Nephron progenitor cell (in vitro differentiated cells): ENCODE measurements at regions not wholly inside any gene's neighbourhood (a gene's known extent, or its start where the extent isn't known, plus 50 kb on each side); places are given as distances from the start of the nearest gene placed in this dataset.

Experiments used
- DNase-seq: peaks from one replicate; pipeline ENCODE4 v3.0.0; 2021
- H3K27ac Mint-ChIP-seq: 2 replicates; pipeline ENCODE4 v1.8.0; 2021; ENCODE audit warnings: mild to moderate bottlenecking, moderate library complexity, mixed read lengths
- H3K27me3 Mint-ChIP-seq: 2 replicates; pipeline ENCODE4 v1.8.0; 2021; ENCODE audit warnings: mild to moderate bottlenecking, low read depth, mixed read lengths; ENCODE audit not compliant: poor library complexity
- H3K36me3 Mint-ChIP-seq: 2 replicates; pipeline ENCODE4 v1.8.0; 2021; ENCODE audit warnings: low read depth, mixed read lengths
- H3K4me1 Mint-ChIP-seq: 2 replicates; pipeline ENCODE4 v1.8.0; 2021; ENCODE audit warnings: mixed read lengths
- H3K4me3 Mint-ChIP-seq: 2 replicates; pipeline ENCODE4 v1.8.0; 2021; ENCODE audit warnings: mild to moderate bottlenecking, moderate library complexity, mixed read lengths
- H3K9me3 Mint-ChIP-seq: 2 replicates; pipeline ENCODE4 v1.8.0; 2021; ENCODE audit warnings: mild to moderate bottlenecking, moderate library complexity, mixed read lengths
- TF ChIP-seq, protein P1 (sequence below): fragments of 200-600 bp; sonication (generic); IDR thresholded peaks from 2 replicates; pipeline ENCODE4 v1.5.0; 2021; ENCODE audit warnings: antibody characterized with exemption

DNA sequence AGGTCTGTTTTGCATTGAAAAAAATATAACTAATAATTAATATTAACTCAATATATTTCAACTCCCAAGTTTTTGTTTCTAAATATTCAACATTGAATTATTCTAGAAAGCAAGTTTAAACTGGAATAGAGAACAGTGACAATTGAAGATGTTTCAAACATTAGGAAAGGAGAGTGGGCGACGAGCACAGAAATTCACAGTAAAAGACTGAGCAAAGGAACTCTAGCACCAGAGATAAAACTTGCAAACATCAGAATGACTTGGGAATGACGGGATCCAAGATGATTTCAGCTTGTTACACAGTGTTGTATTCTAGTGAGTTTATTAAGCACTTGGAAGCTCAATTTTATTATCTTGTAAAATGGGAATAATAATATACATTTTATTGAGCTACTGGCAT is 56.6 kb upstream of the CNTN5 start:
- Mint-ChIP-seq H3K36me3 (no peaks in the 10 kb centered on the region), H3K27ac (no peak overlapping the region), H3K4me1 (no peaks in the 10 kb centered on the region), H3K27me3 (no peaks in the 10 kb centered on the region), H3K4me3 (no peak overlapping the region), H3K9me3 (no peaks in the 10 kb centered on the region)
- TF ChIP-seq, protein P1, sequence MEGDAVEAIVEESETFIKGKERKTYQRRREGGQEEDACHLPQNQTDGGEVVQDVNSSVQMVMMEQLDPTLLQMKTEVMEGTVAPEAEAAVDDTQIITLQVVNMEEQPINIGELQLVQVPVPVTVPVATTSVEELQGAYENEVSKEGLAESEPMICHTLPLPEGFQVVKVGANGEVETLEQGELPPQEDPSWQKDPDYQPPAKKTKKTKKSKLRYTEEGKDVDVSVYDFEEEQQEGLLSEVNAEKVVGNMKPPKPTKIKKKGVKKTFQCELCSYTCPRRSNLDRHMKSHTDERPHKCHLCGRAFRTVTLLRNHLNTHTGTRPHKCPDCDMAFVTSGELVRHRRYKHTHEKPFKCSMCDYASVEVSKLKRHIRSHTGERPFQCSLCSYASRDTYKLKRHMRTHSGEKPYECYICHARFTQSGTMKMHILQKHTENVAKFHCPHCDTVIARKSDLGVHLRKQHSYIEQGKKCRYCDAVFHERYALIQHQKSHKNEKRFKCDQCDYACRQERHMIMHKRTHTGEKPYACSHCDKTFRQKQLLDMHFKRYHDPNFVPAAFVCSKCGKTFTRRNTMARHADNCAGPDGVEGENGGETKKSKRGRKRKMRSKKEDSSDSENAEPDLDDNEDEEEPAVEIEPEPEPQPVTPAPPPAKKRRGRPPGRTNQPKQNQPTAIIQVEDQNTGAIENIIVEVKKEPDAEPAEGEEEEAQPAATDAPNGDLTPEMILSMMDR = no peak
- DNase-seq = no peak

DNA sequence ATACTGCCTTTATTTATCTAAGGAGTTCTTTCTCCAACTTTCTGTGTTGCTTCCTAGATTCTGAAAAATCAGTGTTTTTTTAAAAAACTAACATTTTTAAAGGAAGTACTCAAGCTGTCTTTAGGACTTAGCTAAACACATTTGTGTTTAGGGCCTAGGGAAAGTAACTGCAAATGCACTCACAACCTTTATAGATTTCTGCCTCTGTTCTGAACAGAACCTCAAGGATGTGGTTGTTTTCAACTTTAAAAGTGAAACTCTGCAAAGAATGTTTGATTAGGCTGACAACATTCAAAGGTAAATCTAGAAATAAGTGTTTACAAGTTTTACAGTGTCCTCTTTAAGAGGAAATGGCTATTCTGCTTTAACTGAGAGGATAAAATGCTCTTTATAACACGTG is 55.4 kb upstream of the CNTN5 start:
- DNase-seq = no peak
- TF ChIP-seq, protein P1 = no peak
- Mint-ChIP-seq H3K9me3 (no peaks in the 10 kb centered on the region), H3K27me3 (no peaks in the 10 kb centered on the region), H3K36me3 (no peaks in the 10 kb centered on the region), H3K27ac (no peak overlapping the region), H3K4me3 (no peak overlapping the region), H3K4me1 (no peaks in the 10 kb centered on the region)

DNA sequence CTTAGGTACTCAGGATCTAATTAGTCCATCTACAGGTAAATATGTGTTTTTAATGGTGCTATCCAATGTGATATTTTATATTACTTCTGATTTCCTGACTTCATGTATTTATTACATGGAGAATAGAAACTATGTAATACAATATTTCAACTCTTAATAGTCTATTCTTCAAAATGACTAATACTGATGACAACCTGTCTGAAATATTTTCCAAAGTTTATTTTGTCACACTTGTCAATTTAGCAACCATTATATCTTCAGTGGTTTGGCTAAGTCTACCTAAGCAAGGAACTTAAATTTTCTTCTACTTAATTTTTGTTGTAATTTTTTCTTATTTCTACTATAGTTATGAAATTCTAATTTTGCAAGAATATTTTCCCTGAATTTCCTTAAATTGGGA is 55.0 kb upstream of the CNTN5 start:
- Mint-ChIP-seq H3K9me3 (no peaks in the 10 kb centered on the region), H3K4me1 (no peaks in the 10 kb centered on the region), H3K36me3 (no peaks in the 10 kb centered on the region), H3K27me3 (no peaks in the 10 kb centered on the region), H3K27ac (no peak overlapping the region), H3K4me3 (no peak overlapping the region)
- no peak for DNase-seq
- TF ChIP-seq, protein P1 = no peak

DNA sequence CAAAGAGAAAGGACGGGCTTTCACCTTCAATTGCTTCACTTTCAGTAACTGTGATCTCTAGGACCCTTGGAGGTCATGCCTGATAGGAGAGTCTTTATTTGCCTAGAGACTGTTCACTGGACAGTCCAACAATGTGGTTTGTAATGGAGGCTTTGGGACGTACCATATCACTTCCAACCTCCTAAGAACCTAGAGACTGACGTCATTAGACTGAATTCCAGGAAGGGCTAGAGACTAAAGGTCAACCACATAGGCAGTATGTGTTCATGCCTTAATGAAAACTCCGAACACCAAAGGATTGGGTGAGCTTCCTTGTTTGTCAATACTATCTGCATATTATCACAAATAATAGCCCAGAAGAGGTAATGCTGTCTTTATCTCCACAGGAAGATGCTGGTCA is 53.7 kb upstream of the CNTN5 start:
- Mint-ChIP-seq H3K4me3 (no peak overlapping the region), H3K4me1 (no peaks in the 10 kb centered on the region), H3K27me3 (no peaks in the 10 kb centered on the region), H3K36me3 (no peaks in the 10 kb centered on the region), H3K9me3 (no peaks in the 10 kb centered on the region), H3K27ac (no peak overlapping the region)
- TF ChIP-seq, protein P1 = no peak
- no peak for DNase-seq
